GM12891 (cell line): ENCODE measurements at regions not wholly inside any gene's neighbourhood (a gene's known extent, or its start where the extent isn't known, plus 50 kb on each side); places are given as distances from the start of the nearest gene placed in this dataset.

Source experiments
- PAX5 ChIP-seq: IDR thresholded peaks from 2 replicates; pipeline ENCODE4 v1.6.1; 2011; ENCODE audit warnings: low read length, moderate library complexity, mild to moderate bottlenecking; ENCODE audit not compliant: insufficient read depth, severe bottlenecking
- POLR2A ChIP-seq: IDR thresholded peaks from 2 replicates; pipeline ENCODE4 v1.6.1; 2011; ENCODE audit warnings: low read depth, low read length, control low read depth
- POLR2AphosphoS5 ChIP-seq: IDR thresholded peaks from 2 replicates; pipeline ENCODE4 v1.6.1; 2011; ENCODE audit warnings: low read depth, low read length, control low read depth
- POU2F2 ChIP-seq: IDR thresholded peaks from 2 replicates; pipeline ENCODE4 v1.6.1; 2011; ENCODE audit warnings: low read depth, mild to moderate bottlenecking, control low read depth, low read length, moderate library complexity
- SPI1 ChIP-seq: IDR thresholded peaks from 2 replicates; pipeline ENCODE4 v1.6.1; 2011; ENCODE audit warnings: low read depth, low read length, control low read depth
- TAF1 ChIP-seq: IDR thresholded peaks from 2 replicates; pipeline ENCODE4 v1.6.1; 2011; ENCODE audit warnings: low read depth, low read length, control low read depth

GRCh38 chr22:27066856-27067255 is 409.5 kb downstream of the MIAT start:
- TF ChIP-seq POLR2AphosphoS5 (no peak), POLR2A (no peak), PAX5 (no peak), TAF1 (no peak), SPI1 (no peak), POU2F2 (no peak)
